Loucy (cell line): ENCODE measurements at regions not wholly inside any gene's neighbourhood (a gene's known extent, or its start where the extent isn't known, plus 50 kb on each side); places are given as distances from the start of the nearest gene placed in this dataset.

ENCODE experiments used
- H2AFZ ChIP-seq: fragments of 200-600 bp; sonication (generic); 2 replicates; pipeline ENCODE4 v1.6.0; 2016; ENCODE audit warnings: antibody characterized with exemption, mild to moderate bottlenecking, low read length, moderate library complexity
- H3F3A ChIP-seq: fragments of 200-600 bp; 2 replicates; pipeline ENCODE4 v1.6.0; 2016; ENCODE audit warnings: antibody characterized with exemption, low read depth, mild to moderate bottlenecking
- H3K27me3 ChIP-seq: fragments of 200-600 bp; sonication (generic); 2 replicates; pipeline ENCODE4 v1.6.1; 2014; ENCODE audit warnings: low read length, mild to moderate bottlenecking; ENCODE audit not compliant: insufficient read depth, poor library complexity, severe bottlenecking
- H3K36me3 ChIP-seq: fragments of 200-600 bp; sonication (generic); 2 replicates; pipeline ENCODE4 v1.6.1; 2016; ENCODE audit warnings: low read length; ENCODE audit not compliant: insufficient read depth
- H3K4me1 ChIP-seq: fragments of 200-600 bp; sonication (generic); 2 replicates; pipeline ENCODE4 v1.5.1; 2014; ENCODE audit warnings: low read length, mild to moderate bottlenecking; ENCODE audit not compliant: insufficient read depth, poor library complexity, severe bottlenecking
- H3K4me2 ChIP-seq: fragments of 200-600 bp; sonication (generic); 2 replicates; pipeline ENCODE4 v1.6.0; 2014; ENCODE audit warnings: antibody characterized with exemption, low read length, low read depth, mild to moderate bottlenecking; ENCODE audit not compliant: poor library complexity, severe bottlenecking
- H3K4me3 ChIP-seq: fragments of 200-600 bp; sonication (generic); 2 replicates; pipeline ENCODE4 v1.5.1; 2014; ENCODE audit warnings: low read length, mild to moderate bottlenecking, mixed read lengths; ENCODE audit not compliant: poor library complexity, severe bottlenecking
- H3K79me2 ChIP-seq: fragments of 200-600 bp; sonication (generic); 2 replicates; pipeline ENCODE4 v1.6.1; 2014; ENCODE audit warnings: low read length; ENCODE audit not compliant: insufficient read depth
- H3K9ac ChIP-seq: fragments of 200-600 bp; sonication (generic); 2 replicates; pipeline ENCODE4 v1.6.0; 2014; ENCODE audit warnings: mild to moderate bottlenecking, low read depth, low read length, moderate library complexity; ENCODE audit not compliant: poor library complexity, severe bottlenecking
- H3K9me2 ChIP-seq: fragments of 200-600 bp; sonication (generic); replicated peaks from 2 replicates; pipeline ENCODE4 v1.6.1; 2016; ENCODE audit warnings: low read depth, low read length, mixed read lengths
- H3K9me3 ChIP-seq: fragments of 200-600 bp; sonication (generic); 2 replicates; pipeline ENCODE4 v1.6.1; 2014; ENCODE audit warnings: mild to moderate bottlenecking, antibody characterized with exemption, low read length, low read depth; ENCODE audit not compliant: insufficient read depth
- H4K20me1 ChIP-seq: fragments of 200-600 bp; sonication (generic); 2 replicates; pipeline ENCODE4 v1.6.0; 2014; ENCODE audit warnings: antibody characterized with exemption, low read length, mild to moderate bottlenecking; ENCODE audit not compliant: insufficient read depth, poor library complexity, severe bottlenecking
- EZH2phosphoT487 ChIP-seq: fragments of 200-600 bp; IDR thresholded peaks from 2 replicates; pipeline ENCODE4 v1.6.1; 2018; ENCODE audit warnings: antibody characterized with exemption, mild to moderate bottlenecking, moderate library complexity, borderline replicate concordance
- TF ChIP-seq, protein P1 (sequence below): fragments of 200-600 bp; sonication (generic); conservative IDR thresholded peaks from 2 replicates; pipeline ENCODE4 v1.5.1; 2014; ENCODE audit warnings: mild to moderate bottlenecking, antibody characterized with exemption, low read length

DNA sequence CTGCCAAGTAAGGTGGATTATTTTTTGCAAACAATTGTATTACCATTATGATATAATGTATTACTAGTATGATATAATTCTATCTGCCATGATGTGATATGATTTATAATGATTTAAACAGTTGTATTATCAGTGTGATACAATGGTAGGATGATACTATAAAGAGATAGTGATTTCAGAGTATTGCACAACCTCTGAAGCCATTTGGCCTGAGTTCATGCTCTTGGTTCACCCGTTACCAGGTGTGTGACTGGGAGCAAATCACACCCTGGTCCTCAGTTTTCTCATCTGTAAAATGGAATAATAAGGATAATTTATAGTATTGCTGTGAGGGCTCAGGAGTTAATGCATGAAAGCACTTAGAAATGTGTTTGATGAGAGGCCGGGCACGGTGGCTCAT is 905.0 kb upstream of the RBFOX1 start:
- no peak for TF ChIP-seq EZH2phosphoT487
- TF ChIP-seq, protein P1, sequence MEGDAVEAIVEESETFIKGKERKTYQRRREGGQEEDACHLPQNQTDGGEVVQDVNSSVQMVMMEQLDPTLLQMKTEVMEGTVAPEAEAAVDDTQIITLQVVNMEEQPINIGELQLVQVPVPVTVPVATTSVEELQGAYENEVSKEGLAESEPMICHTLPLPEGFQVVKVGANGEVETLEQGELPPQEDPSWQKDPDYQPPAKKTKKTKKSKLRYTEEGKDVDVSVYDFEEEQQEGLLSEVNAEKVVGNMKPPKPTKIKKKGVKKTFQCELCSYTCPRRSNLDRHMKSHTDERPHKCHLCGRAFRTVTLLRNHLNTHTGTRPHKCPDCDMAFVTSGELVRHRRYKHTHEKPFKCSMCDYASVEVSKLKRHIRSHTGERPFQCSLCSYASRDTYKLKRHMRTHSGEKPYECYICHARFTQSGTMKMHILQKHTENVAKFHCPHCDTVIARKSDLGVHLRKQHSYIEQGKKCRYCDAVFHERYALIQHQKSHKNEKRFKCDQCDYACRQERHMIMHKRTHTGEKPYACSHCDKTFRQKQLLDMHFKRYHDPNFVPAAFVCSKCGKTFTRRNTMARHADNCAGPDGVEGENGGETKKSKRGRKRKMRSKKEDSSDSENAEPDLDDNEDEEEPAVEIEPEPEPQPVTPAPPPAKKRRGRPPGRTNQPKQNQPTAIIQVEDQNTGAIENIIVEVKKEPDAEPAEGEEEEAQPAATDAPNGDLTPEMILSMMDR = no peak
- H3K9ac ChIP-seq = no peak overlapping the region

DNA sequence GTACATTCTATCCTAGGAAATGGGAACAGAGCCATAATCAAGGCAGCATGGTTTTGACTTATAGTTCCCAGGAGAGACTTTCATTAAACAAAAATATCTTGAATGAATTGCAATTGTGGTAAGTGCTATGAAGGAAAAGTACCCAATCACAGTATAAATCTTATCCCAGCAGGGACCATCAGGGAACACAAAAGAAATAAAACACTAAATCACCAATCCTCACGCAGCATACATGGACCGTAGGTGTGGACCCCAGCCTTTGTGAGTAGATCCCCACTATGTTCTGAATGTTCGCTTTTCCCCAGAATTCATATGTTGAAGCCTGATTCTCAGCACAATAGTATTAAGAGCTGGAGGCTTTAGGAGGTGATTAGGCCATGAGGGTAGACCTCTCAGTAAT is 925.0 kb upstream of the RBFOX1 start:
- H2AFZ ChIP-seq = no peak overlapping the region
- no peaks in the 10 kb centered on the region for H3K79me2 ChIP-seq
- no peaks in the 10 kb centered on the region for H3K27me3 ChIP-seq
- H3K9ac ChIP-seq = no peak overlapping the region
- no peaks in the 10 kb centered on the region for H3F3A ChIP-seq
- H3K9me2 ChIP-seq = no peaks in the 10 kb centered on the region
- no peaks in the 10 kb centered on the region for H3K4me1 ChIP-seq
- TF ChIP-seq, protein P1 = no peak
- no peak for TF ChIP-seq EZH2phosphoT487
- H3K36me3 ChIP-seq = no peaks in the 10 kb centered on the region
- no peaks in the 10 kb centered on the region for H4K20me1 ChIP-seq
- no peaks in the 10 kb centered on the region for H3K9me3 ChIP-seq
- no peak overlapping the region for H3K4me2 ChIP-seq
- no peak overlapping the region for H3K4me3 ChIP-seq

More for the DNA sequence above, 905.0 kb upstream of the RBFOX1 start:
- H3K4me1 ChIP-seq = no peaks in the 10 kb centered on the region
- no peak overlapping the region for H3K4me3 ChIP-seq
- H3K36me3 ChIP-seq = no peaks in the 10 kb centered on the region
- H2AFZ ChIP-seq = no peak overlapping the region
- no peaks in the 10 kb centered on the region for H3K9me3 ChIP-seq
- no peaks in the 10 kb centered on the region for H3K9me2 ChIP-seq
- H3F3A ChIP-seq = no peaks in the 10 kb centered on the region
- no peaks in the 10 kb centered on the region for H4K20me1 ChIP-seq
- H3K27me3 ChIP-seq = no peaks in the 10 kb centered on the region
- H3K79me2 ChIP-seq = no peaks in the 10 kb centered on the region
- no peak overlapping the region for H3K4me2 ChIP-seq

DNA sequence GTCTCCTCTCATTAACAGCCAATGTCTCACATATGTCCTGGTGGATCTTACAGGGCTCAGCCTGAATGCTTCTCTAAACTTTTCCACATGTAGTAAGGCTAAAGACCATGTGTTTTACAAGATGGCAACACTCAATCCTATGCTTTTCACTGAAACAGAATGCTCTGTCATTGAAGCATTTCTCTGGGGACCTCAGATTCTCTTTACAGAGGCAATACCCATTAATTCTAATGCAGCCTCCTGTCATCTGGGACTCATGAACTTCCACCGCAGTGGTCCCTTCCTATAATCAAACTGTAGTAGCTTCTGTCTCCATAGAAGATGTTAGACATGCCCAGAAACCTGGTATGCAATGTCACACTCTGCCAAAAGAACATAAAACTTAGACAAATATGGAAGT is 926.6 kb upstream of the RBFOX1 start:
- no peaks in the 10 kb centered on the region for H3K4me1 ChIP-seq
- no peaks in the 10 kb centered on the region for H4K20me1 ChIP-seq
- H3K9me2 ChIP-seq = no peaks in the 10 kb centered on the region
- H3K4me3 ChIP-seq = no peak overlapping the region
- no peaks in the 10 kb centered on the region for H3F3A ChIP-seq
- no peaks in the 10 kb centered on the region for H3K9me3 ChIP-seq
- no peak overlapping the region for H3K4me2 ChIP-seq
- H3K9ac ChIP-seq = no peak overlapping the region
- no peak overlapping the region for H2AFZ ChIP-seq
- no peaks in the 10 kb centered on the region for H3K36me3 ChIP-seq
- TF ChIP-seq, protein P1 = no peak
- no peak for TF ChIP-seq EZH2phosphoT487
- no peaks in the 10 kb centered on the region for H3K27me3 ChIP-seq
- H3K79me2 ChIP-seq = no peaks in the 10 kb centered on the region
